GM12878 (cell line): ENCODE measurements at regions not wholly inside any gene's neighbourhood (a gene's known extent, or its start where the extent isn't known, plus 50 kb on each side); places are given as distances from the start of the nearest gene placed in this dataset.

Experiments
- CBFB ChIP-seq: IDR thresholded peaks from 2 replicates; pipeline ENCODE4 v1.6.1; 2016; ENCODE audit warnings: antibody characterized with exemption, low read depth
- CTCF ChIP-seq, 3 experiments: IDR thresholded peaks in 2 of 3; conservative IDR thresholded peaks in 1 of 3; 2 replicates each; pipeline ENCODE4 v1.5.1; 2011; ENCODE audit warnings: low read depth in 3 of 3, low read length in 3 of 3, mild to moderate bottlenecking in 3 of 3, control low read depth in 2 of 3, moderate library complexity in 2 of 3, inconsistent platforms in 1 of 3, mixed read lengths in 1 of 3; ENCODE audit not compliant: control insufficient read depth in 2 of 3, insufficient read depth in 1 of 3; ENCODE audit errors: extremely low read depth in 1 of 3
- EP300 ChIP-seq, 2 experiments: fragments of 150-350 bp in 1 of 2; IDR thresholded peaks; 2 replicates each; pipeline ENCODE4 v1.6.1; 2011 to 2012; ENCODE audit warnings: low read depth in 2 of 2, low read length in 2 of 2, borderline replicate concordance in 1 of 2, improper control_type of control experiment in 1 of 2, inconsistent platforms in 1 of 2; ENCODE audit not compliant: control insufficient read depth in 1 of 2
- EZH2 ChIP-seq: IDR thresholded peaks from 2 replicates; pipeline ENCODE4 v1.6.1; 2012; ENCODE audit warnings: low read depth, mild to moderate bottlenecking, control low read depth, inconsistent platforms, low read length, borderline replicate concordance; ENCODE audit not compliant: control insufficient read depth
- FOXM1 ChIP-seq: IDR thresholded peaks from 2 replicates; pipeline ENCODE4 v1.6.1; 2012; ENCODE audit warnings: low read depth, mild to moderate bottlenecking, inconsistent platforms, low read length, moderate library complexity
- RFX5 ChIP-seq: IDR thresholded peaks from 2 replicates; pipeline ENCODE4 v1.6.1; 2011; ENCODE audit warnings: low read depth, low read length, improper control_type of control experiment
- SPI1 ChIP-seq: IDR thresholded peaks from 2 replicates; pipeline ENCODE4 v1.6.1; 2011; ENCODE audit warnings: low read depth, mild to moderate bottlenecking, low read length, moderate library complexity, borderline replicate concordance; ENCODE audit not compliant: insufficient read depth
- USF2 ChIP-seq: IDR thresholded peaks from 2 replicates; pipeline ENCODE4 v1.6.1; 2011; ENCODE audit warnings: low read depth, low read length, improper control_type of control experiment, borderline replicate concordance
- ZNF274 ChIP-seq: IDR thresholded peaks from one replicate; pipeline ENCODE4 v1.8.0; 2011; ENCODE audit not compliant: insufficient read length, insufficient read depth

GRCh38 chr1:166507347-166507746, 331.9 kb upstream of the POGK start:
- TF ChIP-seq ZNF274 (no peak), FOXM1 (no peak), CTCF (IDR thresholded peaks at IDR 0.05 in 2 of 3, conservative IDR thresholded peaks at IDR 0.05 in 1 of 3; ENCODE audit: control insufficient read depth in 2 of 3, extremely low read depth in 1 of 3, insufficient read depth in 1 of 3, low read depth in 3 of 3, low read length in 3 of 3) (no peak), CBFB (no peak), EZH2 (no peak), SPI1 (no peak), EP300 (IDR thresholded peaks at IDR 0.05; ENCODE audit: borderline replicate concordance in 1 of 2, control insufficient read depth in 1 of 2, low read depth in 2 of 2, low read length in 2 of 2) (no peak), RFX5 (no peak), USF2 (no peak)
